MCF 10A (cell line): ENCODE measurements at regions not wholly inside any gene's neighbourhood (a gene's known extent, or its start where the extent isn't known, plus 50 kb on each side); places are given as distances from the start of the nearest gene placed in this dataset.

Source experiments
- BruUV-seq: library from RNA; stranded (reverse); fragments of 400-500 nt; replicated peaks from 2 replicates; lab custom pipeline; 2021; lab: Mats Ljungman, UMichigan
- CTCF ChIA-PET: fragments of 300-600 bp; sonication (Branson Sonifier 250); formaldehyde crosslinking; extraction: SDS; loops from one replicate; lab custom pipeline; 2021; ENCODE audit warnings: antibody characterized with exemption, inconsistent platforms; lab: Yijun Ruan, JAX
- POLR2A ChIA-PET: fragments of 300-600, 350-650 bp; sonication (Branson Sonifier 250); formaldehyde crosslinking; extraction: SDS; loops from one replicate; lab custom pipeline; 2020; ENCODE audit warnings: antibody characterized with exemption, inconsistent platforms; lab: Yijun Ruan, JAX
- DNase-seq: peaks from one replicate; pipeline ENCODE4 v3.0.0-alpha.2; 2018; ENCODE audit not compliant: unreplicated experiment
- H3K27ac Mint-ChIP-seq: one replicate; pipeline ENCODE4 v1.8.0; 2022; ENCODE audit warnings: mild to moderate bottlenecking, low read depth, mixed read lengths; ENCODE audit not compliant: unreplicated experiment
- H3K27me3 Mint-ChIP-seq: one replicate; pipeline ENCODE4 v1.8.0; 2022; ENCODE audit warnings: mixed read lengths; ENCODE audit not compliant: insufficient read depth, unreplicated experiment
- H3K36me3 Mint-ChIP-seq: one replicate; pipeline ENCODE4 v1.8.0; 2022; ENCODE audit warnings: mild to moderate bottlenecking, moderate library complexity, mixed read lengths; ENCODE audit not compliant: insufficient read depth, unreplicated experiment
- H3K4me1 Mint-ChIP-seq: one replicate; pipeline ENCODE4 v1.8.0; 2022; ENCODE audit warnings: mixed read lengths; ENCODE audit not compliant: insufficient read depth, unreplicated experiment
- H3K4me3 Mint-ChIP-seq: one replicate; pipeline ENCODE4 v1.8.0; 2022; ENCODE audit warnings: mild to moderate bottlenecking, moderate library complexity, mixed read lengths; ENCODE audit not compliant: unreplicated experiment
- H3K9me3 Mint-ChIP-seq: one replicate; pipeline ENCODE4 v1.8.0; 2022; ENCODE audit warnings: mixed read lengths; ENCODE audit not compliant: unreplicated experiment
- CTCF ChIP-seq: fragments of 200-600 bp; IDR thresholded peaks from one replicate; pipeline ENCODE4 v1.8.0; 2022; ENCODE audit warnings: antibody characterized with exemption, mild to moderate bottlenecking; ENCODE audit not compliant: unreplicated experiment
- intact Hi-C: fragments of 100-400 bp; cut with micrococcal nuclease; formaldehyde crosslinking; loops from 2 replicates; pipeline ENCODE4 v1.14.1; 2022

- Mint-ChIP-seq H3K4me3 (no peak overlapping the region), H3K9me3 (no peaks in the 10 kb centered on the region), H3K27ac (no peak overlapping the region), H3K4me1 (peaks cover 18% of the 10 kb centered on the region), H3K27me3 (no peaks in the 10 kb centered on the region), H3K36me3 (no peaks in the 10 kb centered on the region)
- DNase-seq = peak; percentile 53
- TF ChIP-seq CTCF = no peak
- POLR2A ChIA-PET = interaction anchor here (1.2 kb wide), 1 partner anchor 360 kb away, joined by 5 read pairs; no protein-coding TSS in a partner anchor
- intact Hi-C loops = no loop called here
- CTCF ChIA-PET = no interaction called here
- no TSS peak for BruUV-seq
Observed at GRCh38 chr5:27911216-27911615, 872.8 kb upstream of the CDH9 start.

- Mint-ChIP-seq H3K4me1 (peaks cover 18% of the 10 kb centered on the region), H3K4me3 (no peak overlapping the region), H3K9me3 (no peaks in the 10 kb centered on the region), H3K27ac (no peak overlapping the region), H3K27me3 (no peaks in the 10 kb centered on the region), H3K36me3 (no peaks in the 10 kb centered on the region)
- ChIA-PET CTCF (no interaction called here), POLR2A (interaction anchor here (0.6 kb wide), 1 partner anchor 131 kb away, joined by 4 read pairs; no protein-coding TSS in a partner anchor)
- DNase-seq = peak; percentile 17
- no TSS peak for BruUV-seq
- no peak for TF ChIP-seq CTCF
- intact Hi-C loops = no loop called here
Observed at GRCh38 chr5:27908341-27908740, 870.0 kb upstream of the CDH9 start.

DNA sequence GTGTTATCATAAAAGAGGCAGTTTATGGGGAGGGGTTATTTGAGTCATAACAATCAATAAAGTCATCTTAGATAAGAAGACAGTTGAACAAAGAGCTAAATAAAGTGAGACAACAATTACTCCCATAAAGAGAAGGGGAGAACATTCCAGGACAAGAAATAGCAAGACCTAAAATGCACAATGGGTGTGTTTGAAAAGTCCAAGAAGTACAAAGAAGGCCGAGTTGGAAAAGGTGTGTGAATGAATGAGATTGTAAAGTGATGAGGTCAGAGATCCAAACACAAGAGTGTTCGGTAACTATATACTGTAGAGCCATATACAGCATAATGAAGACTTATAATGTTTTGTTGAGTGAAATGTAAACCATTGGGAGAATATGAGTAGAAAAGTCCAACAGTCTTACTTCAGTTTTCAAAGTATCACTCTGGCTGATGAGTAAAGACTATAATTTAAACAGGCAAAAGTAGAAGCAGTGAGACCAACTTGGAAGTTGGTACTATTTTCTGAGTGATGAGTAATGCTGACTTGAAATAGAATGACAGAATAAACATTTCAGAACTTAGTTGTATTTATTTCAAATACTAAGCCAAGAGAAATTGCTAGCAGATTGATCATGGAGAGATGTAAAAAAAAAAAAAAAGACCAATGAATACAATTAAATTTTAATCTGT, 868.7 kb upstream of the CDH9 start:
- peak; percentile 16 for DNase-seq
- no peak for TF ChIP-seq CTCF
- Mint-ChIP-seq H3K4me1 (peaks cover 18% of the 10 kb centered on the region), H3K9me3 (no peaks in the 10 kb centered on the region), H3K27ac (peak overlapping the region; percentile 6), H3K4me3 (no peak overlapping the region), H3K36me3 (no peaks in the 10 kb centered on the region), H3K27me3 (no peaks in the 10 kb centered on the region)
- BruUV-seq = no TSS peak
- ChIA-PET CTCF (no interaction called here), POLR2A (interaction anchor here (0.7 kb wide), 1 partner anchor 138 kb away, joined by 3 read pairs; no protein-coding TSS in a partner anchor)
- intact Hi-C loops = no loop called here

- intact Hi-C loops = no loop called here
- Mint-ChIP-seq H3K4me3 (no peak overlapping the region), H3K36me3 (no peaks in the 10 kb centered on the region), H3K27ac (peak overlapping the region; percentile 6), H3K4me1 (peaks cover 18% of the 10 kb centered on the region), H3K9me3 (no peaks in the 10 kb centered on the region), H3K27me3 (no peaks in the 10 kb centered on the region)
- no peak for TF ChIP-seq CTCF
- no TSS peak for BruUV-seq
- DNase-seq = no peak
- ChIA-PET POLR2A (interaction anchor here (0.7 kb wide), 1 partner anchor 139 kb away, joined by 3 read pairs; no protein-coding TSS in a partner anchor), CTCF (interaction anchor here (0.7 kb wide), 1 partner anchor 161 kb away, joined by 4 read pairs; no protein-coding TSS in a partner anchor)
Observed at GRCh38 chr5:27906481-27906880, 868.1 kb upstream of the CDH9 start.
